ENCODE measurements at regions not wholly inside any gene's neighbourhood (a gene's known extent, or its start where the extent isn't known, plus 50 kb on each side); places are given as distances from the start of the nearest gene placed in this dataset.

DNA sequence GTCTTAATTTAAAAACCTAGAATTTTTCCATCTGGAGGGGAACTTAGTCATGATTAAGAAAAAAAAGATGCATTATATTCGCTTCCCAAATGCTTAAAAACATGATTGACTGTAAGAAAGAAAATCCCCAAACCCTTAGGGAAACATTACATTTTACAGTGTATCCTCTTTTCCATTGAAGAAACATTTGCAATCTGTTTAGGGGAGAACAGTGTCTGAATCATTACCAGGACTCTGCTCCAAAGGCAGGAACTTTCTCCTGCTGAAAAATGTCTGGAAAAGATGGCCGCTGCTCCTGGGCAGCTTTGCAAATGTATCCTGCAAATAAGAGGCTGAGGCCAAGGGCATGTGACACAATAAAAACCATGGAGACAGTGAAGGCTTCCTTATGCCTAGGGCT is 173.7 kb downstream of the BUB3 start:
- TF ChIP-seq, protein P1, sequence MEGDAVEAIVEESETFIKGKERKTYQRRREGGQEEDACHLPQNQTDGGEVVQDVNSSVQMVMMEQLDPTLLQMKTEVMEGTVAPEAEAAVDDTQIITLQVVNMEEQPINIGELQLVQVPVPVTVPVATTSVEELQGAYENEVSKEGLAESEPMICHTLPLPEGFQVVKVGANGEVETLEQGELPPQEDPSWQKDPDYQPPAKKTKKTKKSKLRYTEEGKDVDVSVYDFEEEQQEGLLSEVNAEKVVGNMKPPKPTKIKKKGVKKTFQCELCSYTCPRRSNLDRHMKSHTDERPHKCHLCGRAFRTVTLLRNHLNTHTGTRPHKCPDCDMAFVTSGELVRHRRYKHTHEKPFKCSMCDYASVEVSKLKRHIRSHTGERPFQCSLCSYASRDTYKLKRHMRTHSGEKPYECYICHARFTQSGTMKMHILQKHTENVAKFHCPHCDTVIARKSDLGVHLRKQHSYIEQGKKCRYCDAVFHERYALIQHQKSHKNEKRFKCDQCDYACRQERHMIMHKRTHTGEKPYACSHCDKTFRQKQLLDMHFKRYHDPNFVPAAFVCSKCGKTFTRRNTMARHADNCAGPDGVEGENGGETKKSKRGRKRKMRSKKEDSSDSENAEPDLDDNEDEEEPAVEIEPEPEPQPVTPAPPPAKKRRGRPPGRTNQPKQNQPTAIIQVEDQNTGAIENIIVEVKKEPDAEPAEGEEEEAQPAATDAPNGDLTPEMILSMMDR (IDR thresholded peaks at IDR 0.05), result no peak
- ChIA-PET POLR2A (no interaction called here), CTCF (no interaction called here)
- Histone ChIP-seq H3K27ac (ENCODE audit: low read depth in 1 of 2, low read length in 2 of 2) (no peak overlapping the region), H3K9me3 (ENCODE audit: control insufficient read depth in 1 of 2, insufficient read depth in 1 of 2, low read length in 2 of 2) (no peaks in the 10 kb centered on the region), H3K4me3 (ENCODE audit: low read length) (no peak overlapping the region), H3K27me3 (ENCODE audit: control insufficient read depth in 1 of 2, insufficient read depth in 2 of 2, low read length in 2 of 2) (no peaks in the 10 kb centered on the region), H3K36me3 (ENCODE audit: insufficient read depth, low read length) (no peaks in the 10 kb centered on the region), H3K4me1 (ENCODE audit: insufficient read depth, low read length) (no peaks in the 10 kb centered on the region)
- no peak overlapping the region for H3K4me3 Mint-ChIP-seq
- peaks cover 5% of the 10 kb centered on the region for H3K27me3 Mint-ChIP-seq
- H3K27ac Mint-ChIP-seq, result no peak overlapping the region
- H3K4me1 Mint-ChIP-seq (ENCODE audit: low read depth), result no peaks in the 10 kb centered on the region
- intact Hi-C loops (cut with DNase I, micrococcal nuclease), result no loop called here
- H3K36me3 Mint-ChIP-seq (ENCODE audit: low read depth), result peaks cover 13% of the 10 kb centered on the region
- DNase-seq, result no peak
- no peak for ATAC-seq (ENCODE audit: poor library complexity)
- H3K9me3 Mint-ChIP-seq, result peaks cover 5% of the 10 kb centered on the region

DNA sequence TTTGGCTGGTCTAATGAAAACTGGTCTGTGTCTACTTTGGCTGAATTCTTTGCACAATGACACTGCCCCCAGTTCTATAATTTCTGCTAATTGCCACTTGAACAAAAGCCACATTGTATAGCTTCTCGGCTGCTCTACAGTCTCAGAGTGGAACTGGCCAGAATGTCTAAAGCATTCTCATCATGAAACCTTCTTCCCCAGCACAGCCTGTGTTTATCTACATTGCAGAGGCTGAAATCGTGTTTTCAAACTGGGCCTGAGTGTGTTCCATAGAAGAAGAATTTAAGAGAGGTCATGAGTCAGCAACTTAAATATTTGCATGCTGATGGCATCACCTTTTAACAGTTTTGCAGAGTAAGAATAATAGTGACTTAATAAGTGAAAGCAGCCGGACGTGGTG is 177.2 kb downstream of the BUB3 start:
- intact Hi-C loops (cut with DNase I, micrococcal nuclease), result no loop called here
- Mint-ChIP-seq H3K36me3 (ENCODE audit: low read depth) (peaks cover under 1% of the 10 kb centered on the region), H3K27me3 (no peaks in the 10 kb centered on the region), H3K4me3 (no peak overlapping the region), H3K27ac (no peak overlapping the region), H3K9me3 (peaks cover 4% of the 10 kb centered on the region), H3K4me1 (ENCODE audit: low read depth) (no peaks in the 10 kb centered on the region)
- POLR2A ChIA-PET, result no interaction called here
- H3K4me1 ChIP-seq (ENCODE audit: insufficient read depth, low read length), result no peaks in the 10 kb centered on the region
- CTCF ChIA-PET, result no interaction called here
- no peaks in the 10 kb centered on the region for H3K27me3 ChIP-seq (ENCODE audit: control insufficient read depth in 1 of 2, insufficient read depth in 2 of 2, low read length in 2 of 2)
- H3K36me3 ChIP-seq (ENCODE audit: insufficient read depth, low read length), result no peaks in the 10 kb centered on the region
- no peak overlapping the region for H3K27ac ChIP-seq (ENCODE audit: low read depth in 1 of 2, low read length in 2 of 2)
- ATAC-seq (ENCODE audit: poor library complexity) (no peak), DNase-seq (no peak)
- H3K4me3 ChIP-seq (ENCODE audit: low read length), result no peak overlapping the region
- TF ChIP-seq, protein P1 (IDR thresholded peaks at IDR 0.05), result no peak
- H3K9me3 ChIP-seq (ENCODE audit: control insufficient read depth in 1 of 2, insufficient read depth in 1 of 2, low read length in 2 of 2), result no peaks in the 10 kb centered on the region

DNA sequence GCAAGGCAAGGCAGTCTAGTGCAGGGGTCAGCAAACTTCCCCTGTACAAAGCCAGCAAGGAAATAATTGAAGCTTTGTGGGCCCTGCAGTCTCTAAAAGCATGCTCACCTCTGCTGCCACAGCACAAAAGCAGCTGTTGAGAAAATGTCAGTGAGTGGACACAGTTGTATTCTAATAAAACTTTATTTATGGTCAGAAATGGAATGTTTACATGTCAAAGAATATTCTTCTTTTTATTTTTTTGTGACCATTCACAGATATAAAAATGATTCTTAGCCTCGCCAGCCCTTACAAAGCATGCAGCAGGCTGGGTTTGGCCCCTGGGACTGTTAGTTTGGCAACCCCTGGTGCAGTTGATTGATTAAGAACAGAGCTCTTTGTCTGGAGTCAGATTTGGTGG is 192.4 kb downstream of the BUB3 start:
- CTCF ChIA-PET, result no interaction called here
- intact Hi-C loops (cut with DNase I, micrococcal nuclease), result no loop called here
- Histone ChIP-seq H3K27me3 (ENCODE audit: control insufficient read depth in 1 of 2, insufficient read depth in 2 of 2, low read length in 2 of 2) (peaks cover 3 to 5% of the 10 kb centered on the region in 2 experiments), H3K9me3 (ENCODE audit: control insufficient read depth in 1 of 2, insufficient read depth in 1 of 2, low read length in 2 of 2) (no peaks in the 10 kb centered on the region), H3K36me3 (ENCODE audit: insufficient read depth, low read length) (no peaks in the 10 kb centered on the region), H3K4me3 (ENCODE audit: low read length) (no peak overlapping the region), H3K27ac (ENCODE audit: low read depth in 1 of 2, low read length in 2 of 2) (no peak overlapping the region), H3K4me1 (ENCODE audit: insufficient read depth, low read length) (no peaks in the 10 kb centered on the region)
- POLR2A ChIA-PET, result no interaction called here
- DNase-seq (no peak), ATAC-seq (ENCODE audit: poor library complexity) (no peak)
- TF ChIP-seq, protein P1 (IDR thresholded peaks at IDR 0.05), result no peak
- H3K27ac Mint-ChIP-seq, result no peak overlapping the region
- H3K27me3 Mint-ChIP-seq, result no peaks in the 10 kb centered on the region
- no peaks in the 10 kb centered on the region for H3K36me3 Mint-ChIP-seq (ENCODE audit: low read depth)
- H3K4me3 Mint-ChIP-seq, result no peak overlapping the region
- H3K9me3 Mint-ChIP-seq, result no peaks in the 10 kb centered on the region
- no peaks in the 10 kb centered on the region for H3K4me1 Mint-ChIP-seq (ENCODE audit: low read depth)
